AG04450 (cell line): ENCODE measurements at regions not wholly inside any gene's neighbourhood (a gene's known extent, or its start where the extent isn't known, plus 50 kb on each side); places are given as distances from the start of the nearest gene placed in this dataset.

Experiments used
- CTCF ChIA-PET: fragments of 300-600, 350-600 bp; formaldehyde crosslinking; extraction: SDS; loops from one replicate; lab custom pipeline; 2022; ENCODE audit warnings: antibody characterized with exemption, inconsistent platforms; lab: Charles Lee
- POLR2A ChIA-PET: fragments of 350-600 bp; formaldehyde crosslinking; extraction: SDS; loops from one replicate; lab custom pipeline; 2021; ENCODE audit warnings: antibody characterized with exemption, inconsistent platforms; lab: Yijun Ruan, JAX
- DNase-seq: peaks from one replicate; pipeline ENCODE4 v3.0.0-alpha.2; 2011; ENCODE audit warnings: low read depth, low spot score
- H3K27ac ChIP-seq: one replicate; pipeline ENCODE4 v1.5.1; 2012; ENCODE audit warnings: low read depth, low read length, control low read depth
- H3K27me3 ChIP-seq: one replicate; pipeline ENCODE4 v1.6.0; 2012; ENCODE audit warnings: low read length; ENCODE audit not compliant: control insufficient read depth, insufficient read depth
- H3K4me3 ChIP-seq: 2 replicates; pipeline ENCODE4 v1.5.1; 2011; ENCODE audit warnings: mild to moderate bottlenecking, low read depth, low read length, control low read depth
- H3K9me3 ChIP-seq: 2 replicates; pipeline ENCODE4 v1.5.1; 2012; ENCODE audit warnings: low read length; ENCODE audit not compliant: control insufficient read depth, insufficient read depth
- CTCF ChIP-seq: IDR thresholded peaks from 2 replicates; pipeline ENCODE4 v1.5.1; 2011; ENCODE audit warnings: low read depth, low read length, control low read depth, inconsistent platforms

GRCh38 chr3:83581546-83581945 lies 1377.2 kb upstream of the CADM2 start:
- no peak for DNase-seq
- no peak overlapping the region for H3K4me3 ChIP-seq
- H3K9me3 ChIP-seq = no peaks in the 10 kb centered on the region; the same call in none of the 2 replicates
- H3K27ac ChIP-seq = no peak overlapping the region
- CTCF ChIA-PET = no interaction called here
- POLR2A ChIA-PET = no interaction called here
- H3K27me3 ChIP-seq = no peaks in the 10 kb centered on the region
- no peak for TF ChIP-seq CTCF

GRCh38 chr3:83601704-83602103 lies 1357.1 kb upstream of the CADM2 start:
- Histone ChIP-seq H3K27ac (no peak overlapping the region), H3K9me3 (no peaks in the 10 kb centered on the region), H3K4me3 (no peak overlapping the region), H3K27me3 (no peaks in the 10 kb centered on the region)
- DNase-seq = no peak
- POLR2A ChIA-PET = no interaction called here
- TF ChIP-seq CTCF = no peak
- CTCF ChIA-PET = no interaction called here

- no peaks in the 10 kb centered on the region for H3K27me3 ChIP-seq
- H3K4me3 ChIP-seq = no peak overlapping the region
- TF ChIP-seq CTCF = no peak
- ChIA-PET CTCF (no interaction called here), POLR2A (no interaction called here)
- H3K9me3 ChIP-seq = peaks cover 14% of the 10 kb centered on the region; the same call in 1 of the 2 replicates
- DNase-seq = no peak
- H3K27ac ChIP-seq = no peak overlapping the region
These were observed 1336.3 kb upstream of the CADM2 start for GRCh38 chr3:83622526-83622925.

GRCh38 chr3:83625261-83625660 lies 1333.5 kb upstream of the CADM2 start:
- peaks cover 5% of the 10 kb centered on the region; the same call in 1 of the 2 replicates for H3K9me3 ChIP-seq
- CTCF ChIA-PET = no interaction called here
- POLR2A ChIA-PET = no interaction called here
- no peak overlapping the region for H3K4me3 ChIP-seq
- TF ChIP-seq CTCF = no peak
- no peaks in the 10 kb centered on the region for H3K27me3 ChIP-seq
- no peak overlapping the region for H3K27ac ChIP-seq
- DNase-seq = no peak

- no peak for DNase-seq
- H3K27me3 ChIP-seq = no peaks in the 10 kb centered on the region
- H3K4me3 ChIP-seq = no peak overlapping the region
- H3K9me3 ChIP-seq = peaks cover 5% of the 10 kb centered on the region; the same call in 1 of the 2 replicates
- ChIA-PET CTCF (no interaction called here), POLR2A (no interaction called here)
- no peak for TF ChIP-seq CTCF
- H3K27ac ChIP-seq = no peak overlapping the region
These were observed 1330.3 kb upstream of the CADM2 start for GRCh38 chr3:83628471-83628870.
